ENCODE measurements at regions not wholly inside any gene's neighbourhood (a gene's known extent, or its start where the extent isn't known, plus 50 kb on each side); places are given as distances from the start of the nearest gene placed in this dataset.

GRCh38 chr15:38671006-38671387 is 106.4 kb upstream of the RASGRP1 start:
- ChIA-PET POLR2A (ENCODE audit: low non-redundant PET) (no interaction called here), CTCF (no interaction called here)
- TF ChIP-seq, protein P1, sequence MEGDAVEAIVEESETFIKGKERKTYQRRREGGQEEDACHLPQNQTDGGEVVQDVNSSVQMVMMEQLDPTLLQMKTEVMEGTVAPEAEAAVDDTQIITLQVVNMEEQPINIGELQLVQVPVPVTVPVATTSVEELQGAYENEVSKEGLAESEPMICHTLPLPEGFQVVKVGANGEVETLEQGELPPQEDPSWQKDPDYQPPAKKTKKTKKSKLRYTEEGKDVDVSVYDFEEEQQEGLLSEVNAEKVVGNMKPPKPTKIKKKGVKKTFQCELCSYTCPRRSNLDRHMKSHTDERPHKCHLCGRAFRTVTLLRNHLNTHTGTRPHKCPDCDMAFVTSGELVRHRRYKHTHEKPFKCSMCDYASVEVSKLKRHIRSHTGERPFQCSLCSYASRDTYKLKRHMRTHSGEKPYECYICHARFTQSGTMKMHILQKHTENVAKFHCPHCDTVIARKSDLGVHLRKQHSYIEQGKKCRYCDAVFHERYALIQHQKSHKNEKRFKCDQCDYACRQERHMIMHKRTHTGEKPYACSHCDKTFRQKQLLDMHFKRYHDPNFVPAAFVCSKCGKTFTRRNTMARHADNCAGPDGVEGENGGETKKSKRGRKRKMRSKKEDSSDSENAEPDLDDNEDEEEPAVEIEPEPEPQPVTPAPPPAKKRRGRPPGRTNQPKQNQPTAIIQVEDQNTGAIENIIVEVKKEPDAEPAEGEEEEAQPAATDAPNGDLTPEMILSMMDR (conservative IDR thresholded peaks at IDR 0.05; ENCODE audit: low read depth) = no peak
- no peak overlapping the region for H3K27ac ChIP-seq
- no peak for DNase-seq (ENCODE audit: low spot score)

DNA sequence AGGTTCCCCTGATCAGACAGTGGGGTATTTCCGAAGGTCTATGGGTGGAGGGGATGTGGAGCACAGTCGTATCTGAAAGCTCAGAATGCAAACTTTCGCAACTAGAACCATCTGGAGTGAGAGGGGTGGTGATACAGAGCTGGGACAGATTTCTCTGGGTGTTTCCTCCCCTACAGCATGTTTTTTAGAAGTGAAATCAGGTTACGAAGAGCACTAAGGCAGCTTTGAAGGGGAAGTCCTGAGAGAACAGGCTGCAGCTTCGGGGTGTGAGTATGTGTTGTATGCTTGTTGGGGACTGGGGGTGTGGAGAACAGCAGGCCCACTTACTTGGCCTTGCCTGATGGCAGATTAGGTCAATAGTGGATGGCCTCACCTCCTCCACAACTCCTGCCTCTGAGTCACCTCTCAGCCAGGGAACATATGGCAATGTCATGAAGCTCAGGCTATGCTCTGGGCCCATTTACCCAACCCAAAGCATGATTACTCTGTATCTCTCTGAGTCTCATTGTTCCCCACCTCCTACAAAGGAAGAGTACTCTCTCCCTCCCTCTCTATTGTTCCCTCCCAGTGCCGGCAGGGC is 107.2 kb upstream of the RASGRP1 start:
- ChIA-PET CTCF (interaction anchor here (0.6 to 0.7 kb wide), 3 partner anchors 9 to 1102 kb away, joined by 3 to 4 read pairs (median 3); no protein-coding TSS in a partner anchor), POLR2A (ENCODE audit: low non-redundant PET) (no interaction called here)
- no peak overlapping the region for H3K27ac ChIP-seq
- DNase-seq (ENCODE audit: low spot score) = no peak
- TF ChIP-seq, protein P1 (conservative IDR thresholded peaks at IDR 0.05; ENCODE audit: low read depth) = no peak

DNA sequence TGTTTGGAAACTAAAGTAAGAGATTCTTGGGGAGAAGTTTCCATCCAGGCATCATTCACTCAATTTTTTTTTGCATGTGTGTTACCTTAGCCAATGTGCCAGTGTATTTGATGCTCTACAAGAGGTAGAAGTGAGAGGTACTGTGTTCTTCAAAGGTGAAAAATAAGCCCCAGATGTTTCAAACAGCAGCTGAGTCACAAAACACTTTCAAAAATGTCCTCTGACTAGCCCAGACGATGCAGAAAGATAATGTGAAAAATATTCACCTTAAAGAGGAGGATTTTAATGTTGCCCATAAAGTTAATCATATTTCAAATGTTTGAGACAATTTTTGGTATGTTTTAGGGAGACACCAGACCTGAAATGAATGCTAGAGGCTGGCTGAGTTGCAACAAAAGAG is 107.7 kb upstream of the RASGRP1 start:
- POLR2A ChIA-PET (ENCODE audit: low non-redundant PET) = no interaction called here
- no peak overlapping the region for H3K27ac ChIP-seq
- TF ChIP-seq, protein P1 (conservative IDR thresholded peaks at IDR 0.05; ENCODE audit: low read depth) = no peak
- CTCF ChIA-PET = interaction anchor here (0.7 kb wide), 2 partner anchors 10 to 1101 kb away, joined by 3 to 4 read pairs; no protein-coding TSS in a partner anchor
- DNase-seq (ENCODE audit: low spot score) = no peak

- TF ChIP-seq, protein P1 (conservative IDR thresholded peaks at IDR 0.05; ENCODE audit: low read depth) = no peak
- no peak overlapping the region for H3K27ac ChIP-seq
- ChIA-PET CTCF (no interaction called here), POLR2A (ENCODE audit: low non-redundant PET) (no interaction called here)
- DNase-seq (ENCODE audit: low spot score) = no peak
These were observed 108.4 kb upstream of the RASGRP1 start for GRCh38 chr15:38672814-38673670.

DNA sequence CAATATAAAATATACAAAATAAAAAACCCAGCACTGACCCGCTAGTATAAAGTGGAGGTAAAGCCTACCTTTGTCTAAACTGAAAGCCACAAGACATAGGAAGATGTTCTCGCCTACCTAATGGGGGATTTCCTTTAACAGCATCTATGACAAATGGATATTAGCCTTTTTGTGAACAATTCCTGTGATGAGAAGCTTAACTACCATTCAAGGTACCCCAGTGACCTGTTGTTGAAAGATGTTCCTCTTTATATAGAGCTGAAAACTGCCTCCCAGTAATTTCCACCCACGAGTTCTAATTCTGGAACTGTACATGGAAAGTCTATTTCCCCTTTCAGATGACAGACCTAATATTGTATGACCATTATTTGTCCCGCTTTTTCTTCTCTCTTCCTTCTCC is 109.8 kb upstream of the RASGRP1 start:
- ChIA-PET POLR2A (ENCODE audit: low non-redundant PET) (no interaction called here), CTCF (interaction anchor here (0.6 kb wide), 2 partner anchors 100 to 381 kb away, joined by 3 to 6 read pairs; no protein-coding TSS in a partner anchor)
- no peak overlapping the region for H3K27ac ChIP-seq
- no peak for DNase-seq (ENCODE audit: low spot score)
- TF ChIP-seq, protein P1 (conservative IDR thresholded peaks at IDR 0.05; ENCODE audit: low read depth) = no peak

GRCh38 chr15:38678281-38678680 is 113.7 kb upstream of the RASGRP1 start:
- ChIA-PET CTCF (no interaction called here), POLR2A (ENCODE audit: low non-redundant PET) (no interaction called here)
- no peak overlapping the region for H3K27ac ChIP-seq
- TF ChIP-seq, protein P1 (conservative IDR thresholded peaks at IDR 0.05; ENCODE audit: low read depth) = no peak
- DNase-seq (ENCODE audit: low spot score) = no peak

Data from RWPE1 (cell line).